SK-N-SH treated with all-trans-retinoic acid at 6 μM for 48 hours (cell line): ENCODE measurements at regions not wholly inside any gene's neighbourhood (a gene's known extent, or its start where the extent isn't known, plus 50 kb on each side); places are given as distances from the start of the nearest gene placed in this dataset.

Experiments
- ATAC-seq: fragments of 200-7000 bp; cut with Tn5 transposase; 3 replicates; pipeline ENCODE4 v1.9.1; 2020; ENCODE audit warnings: mild to moderate bottlenecking, moderate library complexity
- ARNTL ChIP-seq: fragments of 450-650 bp; formaldehyde crosslinking; IDR thresholded peaks from 2 replicates; pipeline ENCODE4 v1.5.0; 2020; ENCODE audit warnings: low read depth, mild to moderate bottlenecking, moderate library complexity, borderline replicate concordance
- BACH2 ChIP-seq: fragments of 250-450 bp; sonication (Bioruptor Pico); IDR thresholded peaks from 2 replicates; pipeline ENCODE4 v1.9.0; 2021; ENCODE audit warnings: mild to moderate bottlenecking, borderline replicate concordance
- CSDC2 ChIP-seq: fragments of 250-450 bp; sonication (Bioruptor Pico); IDR thresholded peaks from 2 replicates; pipeline ENCODE4 v1.5.0; 2020; ENCODE audit warnings: mild to moderate bottlenecking, moderate library complexity
- ESRRG ChIP-seq: fragments of 250-450 bp; sonication (Bioruptor Pico); IDR thresholded peaks from 2 replicates; pipeline ENCODE4 v1.6.1; 2021; ENCODE audit warnings: mild to moderate bottlenecking
- GLIS3 ChIP-seq: fragments of 250-450 bp; sonication (Bioruptor Pico); IDR thresholded peaks from 2 replicates; pipeline ENCODE4 v1.5.0; 2020; ENCODE audit warnings: mild to moderate bottlenecking, moderate library complexity
- ISL1 ChIP-seq: fragments of 250-450 bp; sonication (Bioruptor Pico); IDR thresholded peaks from 2 replicates; pipeline ENCODE4 v2.1.2; 2022; ENCODE audit warnings: mild to moderate bottlenecking, moderate library complexity
- OSR1 ChIP-seq: fragments of 250-450 bp; sonication (Bioruptor Pico); IDR thresholded peaks from 2 replicates; pipeline ENCODE4 v1.8.0; 2022; ENCODE audit warnings: moderate library complexity, mild to moderate bottlenecking, inconsistent platforms
- RARB ChIP-seq: fragments of 250-450 bp; sonication (Bioruptor Pico); IDR thresholded peaks from 2 replicates; pipeline ENCODE4 v1.8.0; 2021; ENCODE audit warnings: mild to moderate bottlenecking, moderate library complexity
- SNAI2 ChIP-seq: fragments of 250-450 bp; sonication (Bioruptor Pico); IDR thresholded peaks from 2 replicates; pipeline ENCODE4 v1.5.0; 2020; ENCODE audit warnings: mild to moderate bottlenecking, moderate library complexity
- TCF4 ChIP-seq: fragments of 250-450 bp; sonication (Bioruptor Pico); IDR thresholded peaks from 2 replicates; pipeline ENCODE4 v1.8.0; 2021; ENCODE audit warnings: mild to moderate bottlenecking, moderate library complexity, borderline replicate concordance
- TOX ChIP-seq: fragments of 250-450 bp; sonication (Bioruptor Pico); IDR thresholded peaks from 2 replicates; pipeline ENCODE4 v1.8.0; 2021; ENCODE audit warnings: mild to moderate bottlenecking, moderate library complexity, borderline replicate concordance
- ZFP3 ChIP-seq: fragments of 250-450 bp; sonication (Bioruptor Pico); IDR thresholded peaks from 2 replicates; pipeline ENCODE4 v1.5.0; 2020; ENCODE audit warnings: mild to moderate bottlenecking, moderate library complexity
- ZFP30 ChIP-seq: fragments of 450-650 bp; formaldehyde crosslinking; IDR thresholded peaks from 2 replicates; pipeline ENCODE4 v1.5.0; 2022; ENCODE audit warnings: mild to moderate bottlenecking, moderate library complexity
- ZNF565 ChIP-seq: fragments of 450-650 bp; formaldehyde crosslinking; conservative IDR thresholded peaks from 2 replicates; pipeline ENCODE4 v1.5.0; 2020; ENCODE audit warnings: low read depth, mild to moderate bottlenecking, moderate library complexity
- ZNF70 ChIP-seq: fragments of 450-650 bp; formaldehyde crosslinking; IDR thresholded peaks from 2 replicates; pipeline ENCODE4 v1.5.0; 2020; ENCODE audit warnings: mild to moderate bottlenecking, moderate library complexity
- ZNF8 ChIP-seq: fragments of 450-650 bp; formaldehyde crosslinking; IDR thresholded peaks from 2 replicates; pipeline ENCODE4 v1.5.0; 2020; ENCODE audit warnings: mild to moderate bottlenecking, moderate library complexity
- TF ChIP-seq, protein P1 (sequence below): fragments of 250-450 bp; sonication (Bioruptor Pico); IDR thresholded peaks from 2 replicates; pipeline ENCODE4 v1.5.1; 2021; ENCODE audit warnings: mild to moderate bottlenecking, moderate library complexity
- TF ChIP-seq, protein P2 (sequence below): fragments of 250-450 bp; sonication (Bioruptor Pico); IDR thresholded peaks from 2 replicates; pipeline ENCODE4 v1.8.0; 2021; ENCODE audit warnings: low read depth, mild to moderate bottlenecking, moderate library complexity, borderline replicate concordance
- TF ChIP-seq, protein P3 (sequence below): fragments of 250-450 bp; sonication (Bioruptor Pico); IDR thresholded peaks from 2 replicates; pipeline ENCODE4 v1.5.0; 2020; ENCODE audit warnings: mild to moderate bottlenecking, moderate library complexity
- TF ChIP-seq, protein P4 (sequence below): fragments of 250-450 bp; sonication (Bioruptor Pico); IDR thresholded peaks from 2 replicates; pipeline ENCODE4 v1.5.1; 2020; ENCODE audit warnings: low read depth, mild to moderate bottlenecking, moderate library complexity
- TF ChIP-seq, protein P5 (sequence below): fragments of 250-450 bp; sonication (Bioruptor Pico); IDR thresholded peaks from 2 replicates; pipeline ENCODE4 v1.8.0; 2020; ENCODE audit warnings: mild to moderate bottlenecking, moderate library complexity, borderline replicate concordance

DNA sequence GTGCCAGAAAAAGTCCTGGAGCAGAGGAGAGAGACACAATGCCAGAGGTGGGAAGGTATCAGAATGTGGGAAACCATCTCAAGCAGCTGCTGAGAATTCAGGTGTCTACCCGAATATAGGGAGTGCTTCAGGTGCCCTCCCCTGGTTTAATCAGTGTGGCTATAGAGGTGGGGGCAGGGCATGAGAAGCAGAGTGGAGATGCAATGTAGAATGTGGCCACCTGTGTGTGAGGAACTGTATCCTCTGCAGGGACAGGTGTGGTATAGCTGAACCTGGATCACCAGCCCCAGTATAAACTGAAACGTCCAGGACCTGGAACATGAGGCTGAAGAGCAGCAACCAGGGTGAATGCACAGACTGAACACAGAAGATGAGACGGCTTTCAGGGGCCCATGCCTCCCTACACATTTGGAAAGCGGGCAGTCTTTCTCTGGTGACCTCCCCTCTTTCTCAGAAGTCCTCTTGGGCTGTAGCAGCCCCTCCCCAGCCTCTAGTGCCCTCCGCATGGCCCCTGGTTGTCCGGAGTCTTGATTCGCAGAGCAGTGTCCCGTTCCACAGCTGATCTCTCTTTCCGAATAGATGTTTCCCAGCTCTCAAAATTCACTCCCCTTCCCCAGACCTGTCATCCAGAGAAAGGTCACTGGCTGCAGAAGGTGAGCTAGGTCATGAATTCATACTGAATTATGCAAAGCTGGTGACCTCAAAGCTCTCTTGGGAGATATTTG is 103.1 kb downstream of the ABHD5 start:
- no peak for ATAC-seq
- TF ChIP-seq ISL1 (CRISPR knock-in tag) (no peak), OSR1 (no peak), ARNTL (CRISPR knock-in tag) (no peak), RARB (no peak), ZNF565 (CRISPR knock-in tag) (no peak), GLIS3 (no peak), BACH2 (no peak), SNAI2 (no peak), ZNF8 (CRISPR knock-in tag) (no peak), CSDC2 (no peak), TOX (no peak), ESRRG (CRISPR knock-in tag) (no peak), ZNF70 (CRISPR knock-in tag) (no peak), ZFP30 (CRISPR knock-in tag) (no peak)
- TF ChIP-seq, protein P1, sequence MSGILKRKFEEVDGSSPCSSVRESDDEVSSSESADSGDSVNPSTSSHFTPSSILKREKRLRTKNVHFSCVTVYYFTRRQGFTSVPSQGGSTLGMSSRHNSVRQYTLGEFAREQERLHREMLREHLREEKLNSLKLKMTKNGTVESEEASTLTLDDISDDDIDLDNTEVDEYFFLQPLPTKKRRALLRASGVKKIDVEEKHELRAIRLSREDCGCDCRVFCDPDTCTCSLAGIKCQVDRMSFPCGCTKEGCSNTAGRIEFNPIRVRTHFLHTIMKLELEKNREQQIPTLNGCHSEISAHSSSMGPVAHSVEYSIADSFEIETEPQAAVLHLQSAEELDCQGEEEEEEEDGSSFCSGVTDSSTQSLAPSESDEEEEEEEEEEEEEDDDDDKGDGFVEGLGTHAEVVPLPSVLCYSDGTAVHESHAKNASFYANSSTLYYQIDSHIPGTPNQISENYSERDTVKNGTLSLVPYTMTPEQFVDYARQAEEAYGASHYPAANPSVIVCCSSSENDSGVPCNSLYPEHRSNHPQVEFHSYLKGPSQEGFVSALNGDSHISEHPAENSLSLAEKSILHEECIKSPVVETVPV (CRISPR knock-in tag): no peak
- TF ChIP-seq, protein P2, sequence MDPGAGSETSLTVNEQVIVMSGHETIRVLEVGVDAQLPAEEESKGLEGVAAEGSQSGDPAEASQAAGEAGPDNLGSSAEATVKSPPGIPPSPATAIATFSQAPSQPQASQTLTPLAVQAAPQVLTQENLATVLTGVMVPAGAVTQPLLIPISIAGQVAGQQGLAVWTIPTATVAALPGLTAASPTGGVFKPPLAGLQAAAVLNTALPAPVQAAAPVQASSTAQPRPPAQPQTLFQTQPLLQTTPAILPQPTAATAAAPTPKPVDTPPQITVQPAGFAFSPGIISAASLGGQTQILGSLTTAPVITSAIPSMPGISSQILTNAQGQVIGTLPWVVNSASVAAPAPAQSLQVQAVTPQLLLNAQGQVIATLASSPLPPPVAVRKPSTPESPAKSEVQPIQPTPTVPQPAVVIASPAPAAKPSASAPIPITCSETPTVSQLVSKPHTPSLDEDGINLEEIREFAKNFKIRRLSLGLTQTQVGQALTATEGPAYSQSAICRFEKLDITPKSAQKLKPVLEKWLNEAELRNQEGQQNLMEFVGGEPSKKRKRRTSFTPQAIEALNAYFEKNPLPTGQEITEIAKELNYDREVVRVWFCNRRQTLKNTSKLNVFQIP (CRISPR knock-in tag): no peak
- TF ChIP-seq, protein P3, sequence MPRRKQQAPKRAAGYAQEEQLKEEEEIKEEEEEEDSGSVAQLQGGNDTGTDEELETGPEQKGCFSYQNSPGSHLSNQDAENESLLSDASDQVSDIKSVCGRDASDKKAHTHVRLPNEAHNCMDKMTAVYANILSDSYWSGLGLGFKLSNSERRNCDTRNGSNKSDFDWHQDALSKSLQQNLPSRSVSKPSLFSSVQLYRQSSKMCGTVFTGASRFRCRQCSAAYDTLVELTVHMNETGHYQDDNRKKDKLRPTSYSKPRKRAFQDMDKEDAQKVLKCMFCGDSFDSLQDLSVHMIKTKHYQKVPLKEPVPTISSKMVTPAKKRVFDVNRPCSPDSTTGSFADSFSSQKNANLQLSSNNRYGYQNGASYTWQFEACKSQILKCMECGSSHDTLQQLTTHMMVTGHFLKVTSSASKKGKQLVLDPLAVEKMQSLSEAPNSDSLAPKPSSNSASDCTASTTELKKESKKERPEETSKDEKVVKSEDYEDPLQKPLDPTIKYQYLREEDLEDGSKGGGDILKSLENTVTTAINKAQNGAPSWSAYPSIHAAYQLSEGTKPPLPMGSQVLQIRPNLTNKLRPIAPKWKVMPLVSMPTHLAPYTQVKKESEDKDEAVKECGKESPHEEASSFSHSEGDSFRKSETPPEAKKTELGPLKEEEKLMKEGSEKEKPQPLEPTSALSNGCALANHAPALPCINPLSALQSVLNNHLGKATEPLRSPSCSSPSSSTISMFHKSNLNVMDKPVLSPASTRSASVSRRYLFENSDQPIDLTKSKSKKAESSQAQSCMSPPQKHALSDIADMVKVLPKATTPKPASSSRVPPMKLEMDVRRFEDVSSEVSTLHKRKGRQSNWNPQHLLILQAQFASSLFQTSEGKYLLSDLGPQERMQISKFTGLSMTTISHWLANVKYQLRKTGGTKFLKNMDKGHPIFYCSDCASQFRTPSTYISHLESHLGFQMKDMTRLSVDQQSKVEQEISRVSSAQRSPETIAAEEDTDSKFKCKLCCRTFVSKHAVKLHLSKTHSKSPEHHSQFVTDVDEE (CRISPR knock-in tag): no peak
- TF ChIP-seq, protein P4, sequence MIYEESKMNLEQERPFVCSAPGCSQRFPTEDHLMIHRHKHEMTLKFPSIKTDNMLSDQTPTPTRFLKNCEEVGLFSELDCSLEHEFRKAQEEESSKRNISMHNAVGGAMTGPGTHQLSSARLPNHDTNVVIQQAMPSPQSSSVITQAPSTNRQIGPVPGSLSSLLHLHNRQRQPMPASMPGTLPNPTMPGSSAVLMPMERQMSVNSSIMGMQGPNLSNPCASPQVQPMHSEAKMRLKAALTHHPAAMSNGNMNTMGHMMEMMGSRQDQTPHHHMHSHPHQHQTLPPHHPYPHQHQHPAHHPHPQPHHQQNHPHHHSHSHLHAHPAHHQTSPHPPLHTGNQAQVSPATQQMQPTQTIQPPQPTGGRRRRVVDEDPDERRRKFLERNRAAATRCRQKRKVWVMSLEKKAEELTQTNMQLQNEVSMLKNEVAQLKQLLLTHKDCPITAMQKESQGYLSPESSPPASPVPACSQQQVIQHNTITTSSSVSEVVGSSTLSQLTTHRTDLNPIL: no peak
- TF ChIP-seq, protein P5, sequence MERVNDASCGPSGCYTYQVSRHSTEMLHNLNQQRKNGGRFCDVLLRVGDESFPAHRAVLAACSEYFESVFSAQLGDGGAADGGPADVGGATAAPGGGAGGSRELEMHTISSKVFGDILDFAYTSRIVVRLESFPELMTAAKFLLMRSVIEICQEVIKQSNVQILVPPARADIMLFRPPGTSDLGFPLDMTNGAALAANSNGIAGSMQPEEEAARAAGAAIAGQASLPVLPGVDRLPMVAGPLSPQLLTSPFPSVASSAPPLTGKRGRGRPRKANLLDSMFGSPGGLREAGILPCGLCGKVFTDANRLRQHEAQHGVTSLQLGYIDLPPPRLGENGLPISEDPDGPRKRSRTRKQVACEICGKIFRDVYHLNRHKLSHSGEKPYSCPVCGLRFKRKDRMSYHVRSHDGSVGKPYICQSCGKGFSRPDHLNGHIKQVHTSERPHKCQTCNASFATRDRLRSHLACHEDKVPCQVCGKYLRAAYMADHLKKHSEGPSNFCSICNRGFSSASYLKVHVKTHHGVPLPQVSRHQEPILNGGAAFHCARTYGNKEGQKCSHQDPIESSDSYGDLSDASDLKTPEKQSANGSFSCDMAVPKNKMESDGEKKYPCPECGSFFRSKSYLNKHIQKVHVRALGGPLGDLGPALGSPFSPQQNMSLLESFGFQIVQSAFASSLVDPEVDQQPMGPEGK (CRISPR knock-in tag): no peak

DNA sequence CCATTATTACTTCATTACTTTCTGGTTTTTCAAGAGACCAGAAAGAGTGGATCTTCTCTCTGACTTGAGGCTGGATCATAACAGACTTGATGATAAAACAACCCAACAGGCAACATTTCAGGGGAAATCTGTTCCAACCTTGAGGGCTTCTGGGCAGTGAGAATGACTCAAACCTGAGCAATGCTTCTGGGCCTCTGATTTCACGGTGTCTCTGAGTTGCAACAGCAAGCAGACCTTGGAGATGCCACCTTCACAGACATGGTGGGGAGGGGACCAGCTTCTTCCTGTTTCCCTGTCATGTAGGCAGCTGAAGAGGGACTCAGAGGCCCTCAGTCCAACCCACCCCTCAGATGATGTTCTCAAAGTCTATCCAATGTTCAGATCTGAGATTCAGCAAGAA is 104.0 kb downstream of the ABHD5 start:
- no peak for ATAC-seq
- TF ChIP-seq BACH2 (no peak), ARNTL (CRISPR knock-in tag) (no peak), TOX (no peak), SNAI2 (no peak), ZFP3 (CRISPR knock-in tag) (no peak), ZNF565 (CRISPR knock-in tag) (no peak), TCF4 (CRISPR knock-in tag) (no peak), ZFP30 (CRISPR knock-in tag) (no peak), ISL1 (CRISPR knock-in tag) (no peak), GLIS3 (no peak)
- TF ChIP-seq, protein P3 (CRISPR knock-in tag): no peak
- TF ChIP-seq, protein P4: no peak
- TF ChIP-seq, protein P5 (CRISPR knock-in tag): no peak
- TF ChIP-seq, protein P2 (CRISPR knock-in tag): no peak
